ENCODE measurements at regions not wholly inside any gene's neighbourhood (a gene's known extent, or its start where the extent isn't known, plus 50 kb on each side); places are given as distances from the start of the nearest gene placed in this dataset.
"Not testable (repeated sequence)": the region's sequence is repeated elsewhere in the genome, so short reads cannot be mapped to it uniquely, and the experiment has no call there.

DNA sequence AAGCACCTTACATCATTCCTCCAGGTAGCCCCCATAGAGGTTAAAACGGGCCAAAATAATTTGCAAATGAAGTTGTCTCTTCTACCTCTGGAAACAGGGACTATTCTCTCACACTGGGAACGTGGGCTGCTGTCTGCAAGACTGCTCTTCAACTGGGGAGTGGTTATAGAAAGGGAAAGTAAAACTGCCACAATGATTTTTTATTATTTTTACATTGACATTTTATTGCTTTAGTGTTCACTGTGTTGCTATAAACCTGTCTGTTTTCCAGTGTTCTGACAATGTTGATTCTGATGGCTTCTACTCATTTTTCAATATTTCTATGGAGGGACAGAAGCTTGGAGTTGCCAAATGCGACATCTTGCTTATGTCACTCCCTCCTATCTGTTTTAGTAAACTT, 115.1 kb upstream of the ANTXRL start:
- Histone ChIP-seq H3K18ac (ENCODE audit: low read length) (no peak overlapping the region), H3K4me1 (ENCODE audit: control insufficient read depth, low read depth, low read length) (no peaks in the 10 kb centered on the region), H3K23ac (ENCODE audit: low read length) (no peak overlapping the region), H3K27ac (ENCODE audit: low read depth, low read length) (no peak overlapping the region), H3K56ac (ENCODE audit: low read length) (no peak overlapping the region), H2AK5ac (ENCODE audit: low read length) (no peak overlapping the region), H3K4me2 (ENCODE audit: low read length) (no peak overlapping the region), H2BK120ac (ENCODE audit: low read depth, low read length) (no peak overlapping the region), H4K5ac (ENCODE audit: low read length) (no peak overlapping the region), H4K8ac (ENCODE audit: low read depth, low read length) (no peak overlapping the region), H2BK5ac (ENCODE audit: low read length) (no peak overlapping the region), H3K4ac (ENCODE audit: low read depth, low read length) (no peak overlapping the region), H3K36me3 (ENCODE audit: control insufficient read depth, insufficient read depth, low read length) (no peaks in the 10 kb centered on the region), H3K4me3 (ENCODE audit: low read length) (no peak overlapping the region), H2BK15ac (replicated peaks; ENCODE audit: low read depth) (no peak overlapping the region), H3K79me1 (ENCODE audit: low read length) (no peaks in the 10 kb centered on the region), H3K27me3 (ENCODE audit: insufficient read depth, low read length, poor library complexity) (no peaks in the 10 kb centered on the region), H3K79me2 (ENCODE audit: control insufficient read depth, insufficient read depth, low read length) (no peaks in the 10 kb centered on the region), H3K9ac (ENCODE audit: low read length) (no peak overlapping the region)
- WGBS (ENCODE audit: extremely low coverage, insufficient coverage, low lambda C conversion rate) = no CpG with 5 or more reads among the region's 3 CpGs
- DNase-seq = no peak

DNA sequence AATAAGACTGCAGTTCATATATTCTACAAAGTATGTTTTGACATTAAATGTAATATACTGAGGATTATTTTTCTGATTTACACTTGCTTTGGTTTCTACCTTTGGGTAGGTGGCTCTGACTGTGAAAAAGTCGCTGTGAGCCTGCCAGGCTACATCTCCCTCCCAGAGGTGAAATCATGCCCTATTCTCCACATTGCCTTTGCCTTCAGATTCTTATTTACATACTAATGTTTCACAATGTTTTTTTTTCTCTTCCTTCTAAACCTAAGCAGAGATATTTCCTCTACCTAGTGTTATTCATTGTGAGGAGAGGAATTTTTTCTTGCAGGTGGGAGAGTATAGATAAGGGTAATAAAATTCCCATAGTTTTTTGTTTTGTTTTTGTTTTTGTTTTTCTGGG, 111.5 kb upstream of the ANTXRL start:
- Histone ChIP-seq H3K23ac (ENCODE audit: low read length) (no peak overlapping the region), H2BK120ac (ENCODE audit: low read depth, low read length) (no peak overlapping the region), H2AK5ac (ENCODE audit: low read length) (no peak overlapping the region), H3K4me3 (ENCODE audit: low read length) (no peak overlapping the region), H3K79me2 (ENCODE audit: control insufficient read depth, insufficient read depth, low read length) (no peaks in the 10 kb centered on the region), H3K79me1 (ENCODE audit: low read length) (no peaks in the 10 kb centered on the region), H3K36me3 (ENCODE audit: control insufficient read depth, insufficient read depth, low read length) (no peaks in the 10 kb centered on the region), H2BK5ac (ENCODE audit: low read length) (no peak overlapping the region), H3K27ac (ENCODE audit: low read depth, low read length) (no peak overlapping the region), H3K4me1 (ENCODE audit: control insufficient read depth, low read depth, low read length) (no peaks in the 10 kb centered on the region), H3K9ac (ENCODE audit: low read length) (no peak overlapping the region), H2BK15ac (replicated peaks; ENCODE audit: low read depth) (no peak overlapping the region), H4K5ac (ENCODE audit: low read length) (no peak overlapping the region), H4K8ac (ENCODE audit: low read depth, low read length) (no peak overlapping the region), H3K27me3 (ENCODE audit: insufficient read depth, low read length, poor library complexity) (no peaks in the 10 kb centered on the region), H3K4ac (ENCODE audit: low read depth, low read length) (no peak overlapping the region), H3K56ac (ENCODE audit: low read length) (no peak overlapping the region), H3K4me2 (ENCODE audit: low read length) (no peak overlapping the region), H3K18ac (ENCODE audit: low read length) (no peak overlapping the region)
- WGBS (ENCODE audit: extremely low coverage, insufficient coverage, low lambda C conversion rate) = no CpG with 5 or more reads among the region's 1 CpG
- DNase-seq = no peak

- Histone ChIP-seq H3K56ac (ENCODE audit: low read length) (no peak overlapping the region), H3K9ac (ENCODE audit: low read length) (no peak overlapping the region), H3K4me3 (ENCODE audit: low read length) (no peak overlapping the region), H3K4ac (ENCODE audit: low read depth, low read length) (no peak overlapping the region), H3K36me3 (ENCODE audit: control insufficient read depth, insufficient read depth, low read length) (no peaks in the 10 kb centered on the region), H3K27me3 (ENCODE audit: insufficient read depth, low read length, poor library complexity) (no peaks in the 10 kb centered on the region), H3K4me2 (ENCODE audit: low read length) (no peak overlapping the region), H2BK15ac (replicated peaks; ENCODE audit: low read depth) (no peak overlapping the region), H4K8ac (ENCODE audit: low read depth, low read length) (no peak overlapping the region), H3K79me1 (ENCODE audit: low read length) (no peaks in the 10 kb centered on the region), H2AK5ac (ENCODE audit: low read length) (no peak overlapping the region), H2BK5ac (ENCODE audit: low read length) (no peak overlapping the region), H3K23ac (ENCODE audit: low read length) (no peak overlapping the region), H4K5ac (ENCODE audit: low read length) (no peak overlapping the region), H3K27ac (ENCODE audit: low read depth, low read length) (no peak overlapping the region), H3K18ac (ENCODE audit: low read length) (no peak overlapping the region), H3K4me1 (ENCODE audit: control insufficient read depth, low read depth, low read length) (no peaks in the 10 kb centered on the region), H2BK120ac (ENCODE audit: low read depth, low read length) (no peak overlapping the region), H3K79me2 (ENCODE audit: control insufficient read depth, insufficient read depth, low read length) (no peaks in the 10 kb centered on the region)
- no peak for DNase-seq
Measured at GRCh38 chr10:46175831-46176230, 111.0 kb upstream of the ANTXRL start.

GRCh38 chr10:46187431-46187830, 99.4 kb upstream of the ANTXRL start:
- DNase-seq; H3K4me1 ChIP-seq (ENCODE audit: control insufficient read depth, low read depth, low read length); H3K4me3 ChIP-seq (ENCODE audit: low read length); H2BK5ac ChIP-seq (ENCODE audit: low read length); H4K8ac ChIP-seq (ENCODE audit: low read depth, low read length); H2BK120ac ChIP-seq (ENCODE audit: low read depth, low read length); H3K79me1 ChIP-seq (ENCODE audit: low read length); H2BK15ac ChIP-seq (replicated peaks; ENCODE audit: low read depth); H3K36me3 ChIP-seq (ENCODE audit: control insufficient read depth, insufficient read depth, low read length); H3K56ac ChIP-seq (ENCODE audit: low read length); H3K27me3 ChIP-seq (ENCODE audit: insufficient read depth, low read length, poor library complexity); H3K18ac ChIP-seq (ENCODE audit: low read length); H2AK5ac ChIP-seq (ENCODE audit: low read length); H3K9ac ChIP-seq (ENCODE audit: low read length); H3K4ac ChIP-seq (ENCODE audit: low read depth, low read length); H4K5ac ChIP-seq (ENCODE audit: low read length); H3K27ac ChIP-seq (ENCODE audit: low read depth, low read length); H3K4me2 ChIP-seq (ENCODE audit: low read length); H3K79me2 ChIP-seq (ENCODE audit: control insufficient read depth, insufficient read depth, low read length); H3K23ac ChIP-seq (ENCODE audit: low read length): not testable (repeated sequence)
- WGBS (ENCODE audit: extremely low coverage, insufficient coverage, low lambda C conversion rate) = no CpG with 5 or more reads among the region's 3 CpGs

- H3K4ac ChIP-seq (ENCODE audit: low read depth, low read length) = no peak overlapping the region
- H3K79me2 ChIP-seq (ENCODE audit: control insufficient read depth, insufficient read depth, low read length) = no peaks in the 10 kb centered on the region
- H4K5ac ChIP-seq (ENCODE audit: low read length) = no peak overlapping the region
- DNase-seq = no peak
- H2BK15ac ChIP-seq (replicated peaks; ENCODE audit: low read depth) = no peak overlapping the region
- H4K8ac ChIP-seq (ENCODE audit: low read depth, low read length) = no peak overlapping the region
- no peak overlapping the region for H3K4me3 ChIP-seq (ENCODE audit: low read length)
- H3K4me2 ChIP-seq (ENCODE audit: low read length) = no peak overlapping the region
- H3K56ac ChIP-seq (ENCODE audit: low read length) = no peak overlapping the region
- whole genome bisulfite sequencing (ENCODE audit: extremely low coverage, insufficient coverage, low lambda C conversion rate) = no CpG with 5 or more reads among the region's 3 CpGs
- no peak overlapping the region for H3K18ac ChIP-seq (ENCODE audit: low read length)
- H2BK120ac ChIP-seq (ENCODE audit: low read depth, low read length) = no peak overlapping the region
- H3K36me3 ChIP-seq (ENCODE audit: control insufficient read depth, insufficient read depth, low read length) = no peaks in the 10 kb centered on the region
- no peak overlapping the region for H3K27ac ChIP-seq (ENCODE audit: low read depth, low read length)
- H3K23ac ChIP-seq (ENCODE audit: low read length) = no peak overlapping the region
- H2BK5ac ChIP-seq (ENCODE audit: low read length) = no peak overlapping the region
- H3K79me1 ChIP-seq (ENCODE audit: low read length) = no peaks in the 10 kb centered on the region
- H3K27me3 ChIP-seq (ENCODE audit: insufficient read depth, low read length, poor library complexity) = no peaks in the 10 kb centered on the region
- no peaks in the 10 kb centered on the region for H3K4me1 ChIP-seq (ENCODE audit: control insufficient read depth, low read depth, low read length)
- H2AK5ac ChIP-seq (ENCODE audit: low read length) = no peak overlapping the region
- no peak overlapping the region for H3K9ac ChIP-seq (ENCODE audit: low read length)
Measured at GRCh38 chr10:46197050-46197449, 89.7 kb upstream of the ANTXRL start.

GRCh38 chr10:46198516-46198915, 88.3 kb upstream of the ANTXRL start:
- H3K27ac ChIP-seq (ENCODE audit: low read depth, low read length) = no peak overlapping the region
- H3K4me1 ChIP-seq (ENCODE audit: control insufficient read depth, low read depth, low read length) = no peaks in the 10 kb centered on the region
- H2BK15ac ChIP-seq (replicated peaks; ENCODE audit: low read depth) = no peak overlapping the region
- H3K4ac ChIP-seq (ENCODE audit: low read depth, low read length) = no peak overlapping the region
- H3K18ac ChIP-seq (ENCODE audit: low read length) = no peak overlapping the region
- H4K8ac ChIP-seq (ENCODE audit: low read depth, low read length) = no peak overlapping the region
- no peak overlapping the region for H3K9ac ChIP-seq (ENCODE audit: low read length)
- no peak overlapping the region for H3K56ac ChIP-seq (ENCODE audit: low read length)
- no peak overlapping the region for H4K5ac ChIP-seq (ENCODE audit: low read length)
- H3K79me1 ChIP-seq (ENCODE audit: low read length) = no peaks in the 10 kb centered on the region
- DNase-seq = no peak
- H3K79me2 ChIP-seq (ENCODE audit: control insufficient read depth, insufficient read depth, low read length) = no peaks in the 10 kb centered on the region
- no peak overlapping the region for H2BK5ac ChIP-seq (ENCODE audit: low read length)
- H2BK120ac ChIP-seq (ENCODE audit: low read depth, low read length) = no peak overlapping the region
- H3K36me3 ChIP-seq (ENCODE audit: control insufficient read depth, insufficient read depth, low read length) = no peaks in the 10 kb centered on the region
- no peak overlapping the region for H2AK5ac ChIP-seq (ENCODE audit: low read length)
- no peak overlapping the region for H3K23ac ChIP-seq (ENCODE audit: low read length)
- no peaks in the 10 kb centered on the region for H3K27me3 ChIP-seq (ENCODE audit: insufficient read depth, low read length, poor library complexity)
- H3K4me2 ChIP-seq (ENCODE audit: low read length) = no peak overlapping the region
- no peak overlapping the region for H3K4me3 ChIP-seq (ENCODE audit: low read length)
